H9 (cell line): ENCODE measurements at regions not wholly inside any gene's neighbourhood (a gene's known extent, or its start where the extent isn't known, plus 50 kb on each side); places are given as distances from the start of the nearest gene placed in this dataset.

Experiments
- DNase-seq: peaks from one replicate; pipeline ENCODE4 v3.0.0-alpha.2; 2017
- H2AFZ ChIP-seq: one replicate; pipeline ENCODE4 v1.6.1; 2013; ENCODE audit warnings: mild to moderate bottlenecking, low read length, control low read depth, moderate library complexity
- H2AK5ac ChIP-seq: 2 replicates; pipeline ENCODE4 v1.6.1; 2013; ENCODE audit warnings: low read length, control low read depth, mixed read lengths; ENCODE audit not compliant: insufficient read length
- H2BK120ac ChIP-seq: one replicate; pipeline ENCODE4 v1.6.1; 2013; ENCODE audit warnings: low read depth, mild to moderate bottlenecking, low read length, control low read depth, inconsistent platforms; ENCODE audit not compliant: poor library complexity, severe bottlenecking
- H2BK12ac ChIP-seq: 2 replicates; pipeline ENCODE4 v1.6.1; 2013; ENCODE audit warnings: low read length, control low read depth, mixed read lengths, low read depth; ENCODE audit not compliant: insufficient read length
- H2BK15ac ChIP-seq: 2 replicates; pipeline ENCODE4 v1.6.1; 2013; ENCODE audit warnings: low read depth, low read length, control low read depth
- H2BK20ac ChIP-seq: one replicate; pipeline ENCODE4 v1.6.1; 2013; ENCODE audit warnings: low read depth, mild to moderate bottlenecking, low read length, control low read depth, inconsistent platforms; ENCODE audit not compliant: poor library complexity, severe bottlenecking
- H2BK5ac ChIP-seq: 2 replicates; pipeline ENCODE4 v1.6.1; 2013; ENCODE audit warnings: low read length, control low read depth, mixed read lengths; ENCODE audit not compliant: insufficient read length
- H3K14ac ChIP-seq: 2 replicates; pipeline ENCODE4 v1.6.1; 2013; ENCODE audit warnings: low read length, control low read depth; ENCODE audit not compliant: insufficient read depth
- H3K18ac ChIP-seq: 2 replicates; pipeline ENCODE4 v1.6.1; 2013; ENCODE audit warnings: low read depth, mild to moderate bottlenecking, mixed read lengths, low read length, control low read depth; ENCODE audit not compliant: insufficient read length
- H3K23ac ChIP-seq: 2 replicates; pipeline ENCODE4 v1.6.1; 2013; ENCODE audit warnings: low read length, control low read depth, mixed read lengths, low read depth; ENCODE audit not compliant: insufficient read length
- H3K23me2 ChIP-seq: 2 replicates; pipeline ENCODE4 v1.6.1; 2013; ENCODE audit warnings: low read depth, mild to moderate bottlenecking, mixed read lengths, low read length, control low read depth; ENCODE audit not compliant: insufficient read length, poor library complexity, severe bottlenecking
- H3K27ac ChIP-seq: 2 replicates; pipeline ENCODE4 v1.5.1; 2013; ENCODE audit warnings: low read length, control low read depth, mixed read lengths, low read depth; ENCODE audit not compliant: insufficient read length
- H3K27me3 ChIP-seq: 2 replicates; pipeline ENCODE4 v1.6.1; 2013; ENCODE audit warnings: low read length, control low read depth, inconsistent platforms; ENCODE audit not compliant: insufficient read depth
- H3K4ac ChIP-seq: 2 replicates; pipeline ENCODE4 v1.6.1; 2013; ENCODE audit warnings: low read depth, mild to moderate bottlenecking, control low read depth, inconsistent platforms, low read length, moderate library complexity
- H3K4me1 ChIP-seq: 2 replicates; pipeline ENCODE4 v1.6.1; 2013; ENCODE audit warnings: low read length, control low read depth, inconsistent platforms; ENCODE audit not compliant: insufficient read depth
- H3K4me2 ChIP-seq: 2 replicates; pipeline ENCODE4 v1.6.1; 2013; ENCODE audit warnings: low read length, control low read depth, mixed read lengths; ENCODE audit not compliant: insufficient read length, insufficient read depth
- H3K56ac ChIP-seq: 2 replicates; pipeline ENCODE4 v1.6.1; 2013; ENCODE audit warnings: low read depth, mild to moderate bottlenecking, mixed read lengths, low read length, control low read depth; ENCODE audit not compliant: insufficient read length
- H3K79me1 ChIP-seq: 2 replicates; pipeline ENCODE4 v1.6.1; 2013; ENCODE audit warnings: low read depth, mild to moderate bottlenecking, moderate library complexity, low read length, control low read depth, inconsistent platforms; ENCODE audit not compliant: insufficient read depth, poor library complexity, severe bottlenecking
- H3K79me2 ChIP-seq: 2 replicates; pipeline ENCODE4 v1.6.1; 2013; ENCODE audit warnings: low read length, control low read depth, inconsistent platforms; ENCODE audit not compliant: insufficient read depth
- H3K9ac ChIP-seq: 2 replicates; pipeline ENCODE4 v1.6.1; 2013; ENCODE audit warnings: low read length, control low read depth, mixed read lengths; ENCODE audit not compliant: insufficient read length; ENCODE audit errors: extremely low read depth
- H3K9me3 ChIP-seq: one replicate; pipeline ENCODE4 v1.6.1; 2013; ENCODE audit warnings: low read depth, low read length, inconsistent platforms; ENCODE audit not compliant: control insufficient read depth
- H3T11ph ChIP-seq: one replicate; pipeline ENCODE4 v1.6.1; 2013; ENCODE audit warnings: mild to moderate bottlenecking, low read length, control low read depth, inconsistent platforms
- H4K20me1 ChIP-seq: one replicate; pipeline ENCODE4 v1.6.1; 2013; ENCODE audit not compliant: control insufficient read depth, insufficient read length, insufficient read depth
- H4K5ac ChIP-seq: 2 replicates; pipeline ENCODE4 v1.6.1; 2013; ENCODE audit warnings: low read depth, mild to moderate bottlenecking, mixed read lengths, low read length, control low read depth; ENCODE audit not compliant: insufficient read length
- H4K8ac ChIP-seq: replicated peaks from 2 replicates; pipeline ENCODE4 v1.6.1; 2013; ENCODE audit warnings: low read length, control low read depth, mixed read lengths, low read depth; ENCODE audit not compliant: insufficient read length
- H4K91ac ChIP-seq: 2 replicates; pipeline ENCODE4 v1.6.1; 2013; ENCODE audit warnings: low read depth, mild to moderate bottlenecking, moderate library complexity, mixed read lengths, low read length, control low read depth; ENCODE audit not compliant: insufficient read length
- H3K27ac Mint-ChIP-seq, 3 experiments: 2 replicates in 2 of 3; 3 replicates in 1 of 3; pipeline ENCODE4 v1.8.0; 2020 to 2021; ENCODE audit warnings: mixed read lengths in 3 of 3, mild to moderate bottlenecking in 1 of 3, moderate library complexity in 1 of 3
- H3K27me3 Mint-ChIP-seq: 2 replicates; pipeline ENCODE4 v1.8.0; 2021; ENCODE audit warnings: low read depth, mild to moderate bottlenecking, moderate library complexity, mixed read lengths
- H3K36me3 Mint-ChIP-seq, 3 experiments: 2 replicates in 2 of 3; 3 replicates in 1 of 3; pipeline ENCODE4 v1.8.0; 2020 to 2021; ENCODE audit warnings: low read depth in 3 of 3, mixed read lengths in 3 of 3; ENCODE audit not compliant: insufficient read depth in 1 of 3
- H3K4me1 Mint-ChIP-seq, 2 experiments: 2 replicates each; pipeline ENCODE4 v1.8.0; 2020; ENCODE audit warnings: mixed read lengths in 2 of 2
- H3K4me3 Mint-ChIP-seq, 2 experiments: 2 replicates in 1 of 2; 3 replicates in 1 of 2; pipeline ENCODE4 v1.8.0; 2020 to 2021; ENCODE audit warnings: mild to moderate bottlenecking in 2 of 2, mixed read lengths in 2 of 2, moderate library complexity in 1 of 2
- H3K9me3 Mint-ChIP-seq, 2 experiments: 2 replicates in 1 of 2; 3 replicates in 1 of 2; pipeline ENCODE4 v1.8.0; 2020; ENCODE audit warnings: mild to moderate bottlenecking in 2 of 2, mixed read lengths in 2 of 2, moderate library complexity in 1 of 2
- CTCF ChIP-seq: fragments of 200-600 bp; sonication (generic); conservative IDR thresholded peaks from 3 replicates; pipeline ENCODE4 v1.8.0; 2021; ENCODE audit warnings: antibody characterized with exemption, mild to moderate bottlenecking
- WGBS: extraction: QIAGEN DNeasy Blood & Tissue Kit; methylation state at CpG from one replicate; pipeline ENCODE4 v1.1.7; 2013; ENCODE audit warnings: missing lambda C conversion rate, low lambda C conversion rate, mixed read lengths; ENCODE audit not compliant: insufficient read length; ENCODE audit errors: extremely low coverage; 5-methylcytosine and 5-hydroxymethylcytosine counted together

DNA sequence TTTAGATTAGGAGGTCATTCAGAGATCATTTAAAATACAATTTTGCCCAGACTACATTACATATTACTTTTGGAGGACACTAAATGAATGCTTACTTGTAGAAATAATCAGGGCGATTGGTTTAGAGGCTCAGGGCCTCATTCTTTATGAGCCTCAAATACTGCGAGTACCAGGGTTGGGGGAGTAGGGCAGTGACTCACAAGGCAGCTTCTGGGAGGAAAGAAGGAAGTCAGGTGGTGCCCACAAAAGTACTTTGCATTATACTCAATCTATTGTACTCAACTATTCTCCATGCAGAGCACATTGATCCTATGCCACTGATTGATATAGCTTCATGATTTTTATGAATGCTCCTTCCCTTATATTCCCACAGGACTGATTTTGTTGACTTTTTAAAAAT lies 166.9 kb downstream of the SOCS6 start:
- no peak overlapping the region for H3K56ac ChIP-seq
- no peaks in the 10 kb centered on the region for H3K27me3 ChIP-seq
- H2BK20ac ChIP-seq, result no peak overlapping the region
- no peak overlapping the region for H2BK15ac ChIP-seq
- WGBS, result no CpG with 5 or more reads among the region's 2 CpGs
- H3K4me1 ChIP-seq, result no peaks in the 10 kb centered on the region; the same call in 1 of the 2 replicates
- no peaks in the 10 kb centered on the region for H3K79me1 ChIP-seq
- Mint-ChIP-seq H3K27ac (peak overlapping the region in 1 of 3 experiments; percentile 65; a peak in 1 of 7 replicates), H3K4me1 (peaks cover 29 to 34% of the 10 kb centered on the region in 2 experiments), H3K27me3 (no peaks in the 10 kb centered on the region), H3K9me3 (no peaks in the 10 kb centered on the region), H3K4me3 (no peak overlapping the region), H3K36me3 (no peaks in the 10 kb centered on the region)
- H3T11ph ChIP-seq, result no peak overlapping the region
- no peak overlapping the region for H3K14ac ChIP-seq
- no peak for DNase-seq
- no peaks in the 10 kb centered on the region for H3K9me3 ChIP-seq
- no peak overlapping the region for H2BK120ac ChIP-seq
- no peak overlapping the region for H3K9ac ChIP-seq
- H2AFZ ChIP-seq, result no peak overlapping the region
- H3K23ac ChIP-seq, result no peak overlapping the region
- H2BK12ac ChIP-seq, result no peak overlapping the region
- H4K5ac ChIP-seq, result no peak overlapping the region
- no peak overlapping the region for H4K91ac ChIP-seq
- no peak overlapping the region for H3K18ac ChIP-seq
- H3K4ac ChIP-seq, result no peak overlapping the region
- no peak overlapping the region for H3K4me2 ChIP-seq
- no peaks in the 10 kb centered on the region for H4K20me1 ChIP-seq
- H4K8ac ChIP-seq, result no peak overlapping the region
- no peaks in the 10 kb centered on the region for H3K23me2 ChIP-seq
- H3K27ac ChIP-seq, result no peak overlapping the region
- H3K79me2 ChIP-seq, result no peaks in the 10 kb centered on the region
- no peak for TF ChIP-seq CTCF
- H2AK5ac ChIP-seq, result no peak overlapping the region
- no peak overlapping the region for H2BK5ac ChIP-seq
